ENCODE measurements at regions not wholly inside any gene's neighbourhood (a gene's known extent, or its start where the extent isn't known, plus 50 kb on each side); places are given as distances from the start of the nearest gene placed in this dataset.
"Not testable (repeated sequence)": the region's sequence is repeated elsewhere in the genome, so short reads cannot be mapped to it uniquely, and the experiment has no call there.

DNA sequence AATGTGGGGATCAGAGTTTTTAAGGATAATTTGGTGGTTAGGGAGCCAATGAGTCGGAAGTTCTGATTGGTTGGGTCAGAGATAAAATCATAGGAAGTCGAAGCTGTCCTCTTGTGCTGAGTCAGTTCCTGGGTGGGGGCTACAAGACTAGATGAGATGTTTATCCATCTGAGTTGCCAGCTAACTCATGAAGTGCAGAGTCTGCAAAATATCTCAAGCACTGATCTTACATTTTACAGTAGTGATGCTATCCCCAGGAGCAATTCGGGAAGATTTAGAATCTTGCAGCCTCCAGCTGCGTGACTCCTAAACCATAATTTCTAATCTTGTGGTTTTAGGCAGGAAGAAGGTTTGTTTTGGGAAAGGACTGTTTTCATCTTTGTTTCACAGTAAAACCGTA is 565.8 kb upstream of the SPANXN1 start:
- H3K27me3 ChIP-seq (ENCODE audit: control insufficient read depth, insufficient read depth, low read length) = no peaks in the 10 kb centered on the region; the same call in 1 of the 2 replicates
- H3K9ac ChIP-seq (ENCODE audit: low read length) = no peak overlapping the region
- no peaks in the 10 kb centered on the region for H3K36me3 ChIP-seq (ENCODE audit: control insufficient read depth, insufficient read depth, low read length)
- no peak overlapping the region for H3K4me3 ChIP-seq (ENCODE audit: low read depth, low read length)
- H3K4me1 ChIP-seq (ENCODE audit: control insufficient read depth, insufficient read depth, low read length) = no peaks in the 10 kb centered on the region
- no peak overlapping the region for H3K27ac ChIP-seq (ENCODE audit: low read depth, low read length)
- H3K9me3 ChIP-seq (ENCODE audit: control insufficient read depth, insufficient read depth, low read depth, low read length) = no peaks in the 10 kb centered on the region; the same call in 1 of the 2 replicates

GRCh38 chrX:144683247-144683646 is 564.1 kb upstream of the SPANXN1 start:
- no peak overlapping the region for H3K9ac ChIP-seq (ENCODE audit: low read length)
- H3K4me1 ChIP-seq (ENCODE audit: control insufficient read depth, insufficient read depth, low read length) = no peaks in the 10 kb centered on the region
- no peak overlapping the region for H3K4me3 ChIP-seq (ENCODE audit: low read depth, low read length)
- H3K27ac ChIP-seq (ENCODE audit: low read depth, low read length) = no peak overlapping the region
- H3K9me3 ChIP-seq (ENCODE audit: control insufficient read depth, insufficient read depth, low read depth, low read length) = no peaks in the 10 kb centered on the region; the same call in 1 of the 2 replicates
- no peaks in the 10 kb centered on the region for H3K36me3 ChIP-seq (ENCODE audit: control insufficient read depth, insufficient read depth, low read length)
- no peaks in the 10 kb centered on the region; the same call in 1 of the 2 replicates for H3K27me3 ChIP-seq (ENCODE audit: control insufficient read depth, insufficient read depth, low read length)

GRCh38 chrX:144709841-144710240 is 537.5 kb upstream of the SPANXN1 start:
- Histone ChIP-seq H3K27me3 (ENCODE audit: control insufficient read depth, insufficient read depth, low read length) (peaks cover 4% of the 10 kb centered on the region; the same call in 1 of the 2 replicates), H3K36me3 (ENCODE audit: control insufficient read depth, insufficient read depth, low read length) (no peaks in the 10 kb centered on the region), H3K9ac (ENCODE audit: low read length) (no peak overlapping the region), H3K27ac (ENCODE audit: low read depth, low read length) (no peak overlapping the region), H3K4me1 (ENCODE audit: control insufficient read depth, insufficient read depth, low read length) (no peaks in the 10 kb centered on the region), H3K9me3 (ENCODE audit: control insufficient read depth, insufficient read depth, low read depth, low read length) (no peaks in the 10 kb centered on the region), H3K4me3 (ENCODE audit: low read depth, low read length) (no peak overlapping the region)

DNA sequence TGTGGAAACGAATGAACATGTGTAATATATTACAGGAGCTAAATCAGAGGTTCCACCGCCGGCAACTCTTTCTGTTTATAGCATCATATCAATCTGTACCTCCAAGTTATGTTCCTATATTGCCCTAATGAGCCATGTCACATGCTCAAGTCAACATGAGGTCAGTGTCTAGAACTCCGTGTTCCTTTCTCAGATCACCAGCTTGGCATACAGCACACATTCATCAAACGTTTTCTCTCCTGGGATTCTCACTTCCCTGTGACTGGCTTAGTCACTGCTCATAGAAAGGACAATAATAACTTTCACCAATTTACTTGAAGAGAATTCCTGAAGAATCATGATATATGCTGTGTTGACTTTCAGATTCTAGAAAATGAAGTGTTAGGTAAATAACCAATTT is 532.0 kb upstream of the SPANXN1 start:
- H3K4me3 ChIP-seq (ENCODE audit: low read depth, low read length) = no peak overlapping the region
- H3K9ac ChIP-seq (ENCODE audit: low read length) = no peak overlapping the region
- H3K27ac ChIP-seq (ENCODE audit: low read depth, low read length) = no peak overlapping the region
- no peaks in the 10 kb centered on the region for H3K27me3 ChIP-seq (ENCODE audit: control insufficient read depth, insufficient read depth, low read length)
- no peaks in the 10 kb centered on the region for H3K36me3 ChIP-seq (ENCODE audit: control insufficient read depth, insufficient read depth, low read length)
- no peaks in the 10 kb centered on the region for H3K4me1 ChIP-seq (ENCODE audit: control insufficient read depth, insufficient read depth, low read length)
- no peaks in the 10 kb centered on the region for H3K9me3 ChIP-seq (ENCODE audit: control insufficient read depth, insufficient read depth, low read depth, low read length)

DNA sequence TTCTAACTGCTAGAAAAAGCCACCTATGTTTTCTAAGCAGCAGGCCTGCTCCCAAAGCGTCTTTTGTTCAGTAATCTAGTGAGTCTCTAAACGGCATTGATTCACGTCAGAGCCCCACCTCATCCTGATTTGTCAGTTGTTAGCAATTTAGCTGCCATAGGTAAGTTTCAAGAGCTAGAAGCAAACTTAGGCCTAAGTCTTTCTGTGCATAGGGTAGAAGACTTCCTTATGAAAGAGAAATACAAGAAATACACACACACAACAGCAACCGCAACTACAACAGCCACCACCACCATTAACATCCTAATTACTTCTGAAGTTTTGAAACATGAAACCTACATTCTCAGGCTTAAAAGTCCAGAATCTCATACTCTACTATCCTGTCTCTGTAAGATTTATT is 531.1 kb upstream of the SPANXN1 start:
- H3K27me3 ChIP-seq (ENCODE audit: control insufficient read depth, insufficient read depth, low read length) = no peaks in the 10 kb centered on the region
- no peak overlapping the region for H3K4me3 ChIP-seq (ENCODE audit: low read depth, low read length)
- H3K27ac ChIP-seq (ENCODE audit: low read depth, low read length) = no peak overlapping the region
- H3K36me3 ChIP-seq (ENCODE audit: control insufficient read depth, insufficient read depth, low read length) = no peaks in the 10 kb centered on the region
- no peak overlapping the region for H3K9ac ChIP-seq (ENCODE audit: low read length)
- H3K4me1 ChIP-seq (ENCODE audit: control insufficient read depth, insufficient read depth, low read length) = no peaks in the 10 kb centered on the region
- H3K9me3 ChIP-seq (ENCODE audit: control insufficient read depth, insufficient read depth, low read depth, low read length) = no peaks in the 10 kb centered on the region

DNA sequence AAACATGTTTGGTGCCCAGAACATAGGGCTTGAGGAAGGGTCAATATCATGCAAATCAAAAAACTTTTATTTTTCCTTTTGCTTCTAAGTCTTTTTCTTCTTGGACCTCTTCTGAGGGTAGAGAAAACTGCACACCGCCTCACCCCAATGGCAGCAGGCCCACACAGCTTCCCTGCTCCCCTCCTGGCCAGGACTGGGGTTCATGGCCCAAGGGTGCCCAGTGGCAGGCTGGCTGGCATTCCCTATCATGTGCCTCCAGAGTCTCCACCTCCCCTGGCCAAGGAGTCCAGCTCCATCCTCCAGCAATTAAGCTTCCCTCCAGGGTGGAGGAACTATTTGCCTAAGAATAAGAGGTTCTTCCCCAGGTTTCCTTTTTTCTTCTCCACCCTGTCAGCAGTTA is 529.6 kb upstream of the SPANXN1 start:
- Histone ChIP-seq H3K4me1 (ENCODE audit: control insufficient read depth, insufficient read depth, low read length) (no peaks in the 10 kb centered on the region), H3K9me3 (ENCODE audit: control insufficient read depth, insufficient read depth, low read depth, low read length) (no peaks in the 10 kb centered on the region), H3K9ac (ENCODE audit: low read length) (no peak overlapping the region), H3K27ac (ENCODE audit: low read depth, low read length) (no peak overlapping the region), H3K27me3 (ENCODE audit: control insufficient read depth, insufficient read depth, low read length) (no peaks in the 10 kb centered on the region), H3K36me3 (ENCODE audit: control insufficient read depth, insufficient read depth, low read length) (no peaks in the 10 kb centered on the region), H3K4me3 (ENCODE audit: low read depth, low read length) (no peak overlapping the region)

DNA sequence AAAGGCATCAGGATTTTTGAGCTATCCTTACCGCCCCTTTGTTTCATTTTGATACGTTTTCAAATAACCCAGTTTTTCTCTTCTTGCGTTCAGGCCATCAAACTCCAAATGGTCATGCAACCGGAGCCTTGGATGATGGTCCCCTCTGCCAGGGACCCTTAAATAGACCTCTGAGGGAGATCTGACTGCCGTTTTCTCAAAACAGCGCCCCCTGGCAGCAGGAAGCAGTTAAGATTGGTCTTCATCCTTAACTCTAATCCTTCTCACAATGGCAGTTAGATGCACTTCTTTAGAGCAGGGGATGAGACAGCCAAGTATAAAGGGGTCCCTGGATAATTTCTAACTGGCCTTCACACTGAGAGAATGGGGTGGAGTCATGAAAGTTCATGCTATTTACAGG is 525.0 kb upstream of the SPANXN1 start:
- Histone ChIP-seq H3K4me3 (ENCODE audit: low read depth, low read length) (no peak overlapping the region), H3K9ac (ENCODE audit: low read length) (no peak overlapping the region), H3K36me3 (ENCODE audit: control insufficient read depth, insufficient read depth, low read length) (no peaks in the 10 kb centered on the region), H3K4me1 (ENCODE audit: control insufficient read depth, insufficient read depth, low read length) (no peaks in the 10 kb centered on the region), H3K27ac (ENCODE audit: low read depth, low read length) (no peak overlapping the region), H3K27me3 (ENCODE audit: control insufficient read depth, insufficient read depth, low read length) (no peaks in the 10 kb centered on the region), H3K9me3 (ENCODE audit: control insufficient read depth, insufficient read depth, low read depth, low read length) (no peaks in the 10 kb centered on the region)

GRCh38 chrX:144730471-144730870 is 516.8 kb upstream of the SPANXN1 start:
- H3K9ac ChIP-seq (ENCODE audit: low read length) = no peak overlapping the region
- no peak overlapping the region for H3K4me3 ChIP-seq (ENCODE audit: low read depth, low read length)
- H3K27me3 ChIP-seq (ENCODE audit: control insufficient read depth, insufficient read depth, low read length) = no peaks in the 10 kb centered on the region
- no peaks in the 10 kb centered on the region for H3K36me3 ChIP-seq (ENCODE audit: control insufficient read depth, insufficient read depth, low read length)
- peaks cover 20% of the 10 kb centered on the region for H3K9me3 ChIP-seq (ENCODE audit: control insufficient read depth, insufficient read depth, low read depth, low read length)
- H3K4me1 ChIP-seq (ENCODE audit: control insufficient read depth, insufficient read depth, low read length) = no peaks in the 10 kb centered on the region
- no peak overlapping the region for H3K27ac ChIP-seq (ENCODE audit: low read depth, low read length)

DNA sequence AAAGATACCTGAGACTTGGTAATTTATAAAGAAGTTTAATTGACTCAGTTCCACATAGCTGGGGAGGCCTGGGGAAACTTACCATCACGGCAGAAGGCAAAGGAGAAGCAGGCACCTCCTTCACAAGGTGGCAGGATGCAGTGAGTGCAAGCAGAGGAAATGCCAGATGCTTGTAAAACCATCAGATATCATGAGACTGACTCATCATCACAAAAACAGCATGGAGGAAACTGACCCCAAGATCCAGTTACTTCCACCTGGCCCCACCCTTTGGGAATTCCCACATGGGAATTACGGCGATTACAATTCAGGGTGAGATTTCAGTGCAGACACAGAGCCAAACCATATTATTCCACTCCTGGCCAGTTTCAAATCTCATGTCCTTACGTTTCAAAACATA is 514.7 kb upstream of the SPANXN1 start:
- Histone ChIP-seq H3K4me1 (ENCODE audit: control insufficient read depth, insufficient read depth, low read length) (no peaks in the 10 kb centered on the region), H3K4me3 (ENCODE audit: low read depth, low read length) (no peak overlapping the region), H3K36me3 (ENCODE audit: control insufficient read depth, insufficient read depth, low read length) (no peaks in the 10 kb centered on the region), H3K9ac (ENCODE audit: low read length) (no peak overlapping the region), H3K9me3 (ENCODE audit: control insufficient read depth, insufficient read depth, low read depth, low read length) (peaks cover 20% of the 10 kb centered on the region), H3K27me3 (ENCODE audit: control insufficient read depth, insufficient read depth, low read length) (no peaks in the 10 kb centered on the region), H3K27ac (ENCODE audit: low read depth, low read length) (no peak overlapping the region)

- H3K27ac ChIP-seq (ENCODE audit: low read depth, low read length) = no peak overlapping the region
- H3K36me3 ChIP-seq (ENCODE audit: control insufficient read depth, insufficient read depth, low read length) = no peaks in the 10 kb centered on the region
- H3K4me3 ChIP-seq (ENCODE audit: low read depth, low read length) = no peak overlapping the region
- no peaks in the 10 kb centered on the region for H3K4me1 ChIP-seq (ENCODE audit: control insufficient read depth, insufficient read depth, low read length)
- H3K27me3 ChIP-seq (ENCODE audit: control insufficient read depth, insufficient read depth, low read length) = peaks cover 35% of the 10 kb centered on the region
- peaks cover 10% of the 10 kb centered on the region for H3K9me3 ChIP-seq (ENCODE audit: control insufficient read depth, insufficient read depth, low read depth, low read length)
- no peak overlapping the region for H3K9ac ChIP-seq (ENCODE audit: low read length)
Observed at GRCh38 chrX:144738246-144738645, 509.1 kb upstream of the SPANXN1 start.

- Histone ChIP-seq H3K4me1 (ENCODE audit: control insufficient read depth, insufficient read depth, low read length) (peaks cover under 1% of the 10 kb centered on the region; the same call in 1 of the 2 replicates), H3K9me3 (ENCODE audit: control insufficient read depth, insufficient read depth, low read depth, low read length) (no peaks in the 10 kb centered on the region), H3K4me3 (ENCODE audit: low read depth, low read length) (no peak overlapping the region), H3K9ac (ENCODE audit: low read length) (no peak overlapping the region), H3K27ac (ENCODE audit: low read depth, low read length) (no peak overlapping the region), H3K27me3 (ENCODE audit: control insufficient read depth, insufficient read depth, low read length) (no peaks in the 10 kb centered on the region), H3K36me3 (ENCODE audit: control insufficient read depth, insufficient read depth, low read length) (no peaks in the 10 kb centered on the region)
Observed at GRCh38 chrX:144768540-144768939, 478.8 kb upstream of the SPANXN1 start.

- H3K4me1 ChIP-seq (ENCODE audit: control insufficient read depth, insufficient read depth, low read length); H3K36me3 ChIP-seq (ENCODE audit: control insufficient read depth, insufficient read depth, low read length); H3K9ac ChIP-seq (ENCODE audit: low read length); H3K4me3 ChIP-seq (ENCODE audit: low read depth, low read length); H3K27me3 ChIP-seq (ENCODE audit: control insufficient read depth, insufficient read depth, low read length); H3K27ac ChIP-seq (ENCODE audit: low read depth, low read length); H3K9me3 ChIP-seq (ENCODE audit: control insufficient read depth, insufficient read depth, low read depth, low read length): not testable (repeated sequence)
Observed at GRCh38 chrX:144783528-144783927, 463.8 kb upstream of the SPANXN1 start.
